Suprapubic skin (tissue), 3 donors: ENCODE measurements at regions not wholly inside any gene's neighbourhood (a gene's known extent, or its start where the extent isn't known, plus 50 kb on each side); places are given as distances from the start of the nearest gene placed in this dataset.

ENCODE experiments used
- CTCF ChIP-seq, 2 donors: fragments of 200-600 bp in 1 of 2; fragments of 450-650 bp in 1 of 2; sonication (generic) in 1 of 2; IDR thresholded peaks; one replicate each; pipeline ENCODE4 v1.5.1; 2016 to 2019; ENCODE audit warnings: antibody characterized with exemption in 2 of 2, mild to moderate bottlenecking in 1 of 2, moderate library complexity in 1 of 2
- EP300 ChIP-seq: sonication (generic); formaldehyde crosslinking; IDR thresholded peaks from one replicate; pipeline ENCODE4 v1.6.1; 2017; ENCODE audit warnings: antibody characterized with exemption
- POLR2A ChIP-seq, 2 donors: fragments of 450-650 bp; IDR thresholded peaks; one replicate each; pipeline ENCODE4 v1.6.1; 2017; ENCODE audit warnings: antibody characterized with exemption in 2 of 2, mild to moderate bottlenecking in 2 of 2, moderate library complexity in 2 of 2

GRCh38 chr1:228927421-228927820 lies 192.1 kb downstream of the RHOU start:
- TF ChIP-seq POLR2A (IDR thresholded peaks at IDR 0.05) (no peak), CTCF (IDR thresholded peaks at IDR 0.05) (no peak), EP300 (no peak)
